Stimulated activated CD8-positive, alpha-beta memory T cell treated with anti-CD3 and anti-CD28 coated beads, Interleukin-12 subunit alpha, Interleukin-12 subunit beta, amount 100 ng/mL, for 4 hours (primary cell): ENCODE measurements at regions not wholly inside any gene's neighbourhood (a gene's known extent, or its start where the extent isn't known, plus 50 kb on each side); places are given as distances from the start of the nearest gene placed in this dataset.

ENCODE experiments used
- DNase-seq: peaks from one replicate; pipeline ENCODE4 v3.0.0-alpha.2; 2020; ENCODE audit warnings: low read depth

- DNase-seq, result no peak
Observed at GRCh38 chr4:17336986-17337385, 174.9 kb downstream of the QDPR start.

- peak; percentile 36 for DNase-seq
Observed at GRCh38 chr4:17336524-17336961, 175.3 kb downstream of the QDPR start.

DNA sequence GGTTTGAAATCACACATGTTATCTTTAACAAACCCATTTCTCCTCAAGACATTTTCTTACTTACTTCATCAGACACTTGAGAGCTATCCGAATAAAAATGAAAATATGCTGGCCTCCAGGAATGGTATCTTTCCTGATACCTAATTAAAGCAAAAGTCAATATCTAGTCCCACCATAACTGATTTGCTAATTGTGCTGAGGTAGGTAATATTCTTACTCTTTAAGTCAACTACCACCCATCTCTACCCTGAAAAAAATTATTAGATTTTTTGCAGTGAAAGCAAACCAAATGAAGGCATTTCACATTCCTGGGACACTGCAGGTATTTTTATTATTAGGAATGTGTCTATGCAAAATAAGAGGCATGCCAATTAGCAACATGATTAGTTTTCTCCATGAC is 175.8 kb downstream of the QDPR start:
- DNase-seq, result no peak

DNA sequence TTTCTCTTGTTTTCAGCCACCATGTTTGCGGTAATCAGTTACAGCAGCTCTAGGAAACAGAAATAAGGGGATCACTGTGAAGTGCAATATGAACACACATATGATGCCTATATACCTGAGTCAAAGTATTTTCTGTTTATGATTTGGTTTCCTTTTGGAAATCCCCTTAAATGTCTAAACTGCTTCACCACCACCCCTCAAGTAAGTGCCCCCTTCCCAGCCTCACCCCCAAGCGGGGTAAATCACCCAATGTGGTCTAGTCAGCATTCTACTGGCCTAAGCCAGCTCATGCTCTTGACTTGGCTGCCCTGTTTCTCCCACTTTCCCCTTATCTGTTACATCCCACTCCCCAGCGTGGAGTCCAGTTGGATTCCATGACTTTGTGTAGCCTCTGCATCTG is 176.5 kb downstream of the QDPR start:
- DNase-seq, result no peak

GRCh38 chr4:17332478-17332877 is 179.4 kb downstream of the QDPR start:
- no peak for DNase-seq

DNA sequence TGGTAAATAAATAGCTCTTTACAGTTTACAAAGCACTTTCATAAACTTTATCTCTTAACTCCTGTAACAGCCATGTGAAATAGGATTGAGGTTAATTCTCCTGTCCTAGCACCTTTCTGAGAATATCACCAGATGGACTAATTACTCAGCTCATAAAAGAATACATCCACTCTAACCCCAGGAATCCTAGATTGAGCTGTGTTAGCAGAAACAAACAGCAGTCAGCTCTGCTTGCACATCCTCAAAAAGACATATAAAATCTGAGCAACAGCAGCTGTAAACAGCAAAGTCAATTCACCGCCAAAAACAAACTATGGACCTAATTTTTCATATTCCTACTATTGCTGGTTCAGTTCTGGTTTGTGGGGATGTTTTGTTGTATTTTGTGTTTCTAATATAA is 182.8 kb downstream of the QDPR start:
- DNase-seq, result no peak

- DNase-seq, result no peak
Observed at GRCh38 chr4:17328141-17328815, 183.6 kb downstream of the QDPR start.

GRCh38 chr4:17327591-17327990 is 184.3 kb downstream of the QDPR start:
- no peak for DNase-seq

DNA sequence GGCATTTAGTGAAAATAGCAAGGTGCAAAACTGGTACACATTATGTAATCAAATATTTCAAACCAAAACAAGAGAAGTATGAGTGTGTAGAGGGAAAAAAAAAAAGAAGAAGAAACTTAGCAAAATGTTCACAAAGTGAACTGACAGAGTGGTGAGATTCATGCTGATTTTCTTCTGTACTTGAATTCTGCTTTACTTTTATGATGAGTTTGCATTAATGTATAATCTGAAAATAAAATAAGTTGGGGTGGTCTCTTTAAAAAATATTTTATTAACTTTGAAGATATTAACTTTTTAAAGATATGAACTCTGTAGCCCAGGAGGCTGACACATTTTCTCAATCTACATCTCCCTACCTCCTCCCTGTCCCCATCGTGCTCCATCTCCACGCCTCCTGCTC is 185.1 kb downstream of the QDPR start:
- DNase-seq, result no peak

DNA sequence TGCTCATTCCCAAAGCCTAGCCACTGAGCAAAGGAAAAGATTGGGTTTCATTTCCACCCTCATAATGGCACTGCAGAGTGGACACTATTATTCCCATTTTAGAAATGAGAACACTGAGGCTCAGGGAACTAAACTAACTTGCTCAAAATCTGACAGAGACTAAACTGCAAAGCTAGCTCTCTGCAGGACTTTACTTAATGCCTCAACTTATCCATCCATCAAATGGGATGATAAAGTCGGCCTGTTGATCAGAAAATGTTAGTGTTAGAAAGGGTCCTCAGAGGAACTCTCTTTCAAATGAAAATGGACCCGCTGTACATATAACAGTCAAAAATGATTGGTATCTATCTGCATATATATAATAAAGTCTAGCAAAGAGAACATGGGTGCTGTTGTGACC is 186.8 kb downstream of the QDPR start:
- no peak for DNase-seq

DNA sequence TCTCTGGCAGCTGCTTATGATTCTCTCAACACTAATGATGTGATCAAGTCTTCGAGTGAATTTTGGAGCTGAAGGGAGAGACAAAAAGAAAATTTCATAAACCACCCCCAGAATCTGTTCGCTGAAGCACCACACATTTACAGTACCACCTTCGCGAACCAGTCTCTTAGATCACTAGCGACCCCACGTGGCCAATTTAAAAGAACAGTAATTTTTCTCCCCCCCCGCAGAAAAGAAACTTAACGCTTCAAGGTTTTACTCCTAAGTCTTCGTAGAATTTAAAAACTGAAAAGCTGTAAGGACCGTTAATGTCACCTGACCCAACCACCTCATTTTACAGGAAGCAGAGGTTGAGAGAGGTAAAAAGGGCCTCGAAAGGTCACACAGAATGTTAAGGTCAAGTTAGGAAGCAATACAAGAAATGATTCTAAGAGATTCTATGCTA is 187.5 kb downstream of the QDPR start:
- no peak for DNase-seq

GRCh38 chr4:17323554-17324385 is 188.1 kb downstream of the QDPR start:
- DNase-seq, result no peak

GRCh38 chr4:17322514-17322913 is 189.4 kb downstream of the QDPR start:
- no peak for DNase-seq

DNA sequence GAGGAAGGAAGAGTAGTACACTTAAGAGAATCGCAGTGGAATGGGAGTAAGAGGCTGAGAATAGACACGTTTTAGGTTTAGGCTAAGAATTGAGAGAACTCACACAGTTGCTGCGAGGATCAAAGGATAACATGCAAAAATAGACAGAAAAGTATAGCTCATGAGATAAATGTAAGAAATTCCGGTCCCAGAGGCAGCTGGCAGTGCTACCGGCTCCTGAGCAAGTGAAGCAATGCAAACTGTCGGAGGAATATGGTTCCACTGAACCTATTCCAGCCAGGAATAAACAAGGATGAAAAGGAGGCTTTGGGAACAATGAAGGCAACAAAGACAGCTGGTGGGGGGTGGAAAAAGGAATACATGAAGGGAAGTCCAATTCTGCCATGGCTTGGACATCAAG is 191.8 kb downstream of the QDPR start:
- no peak for DNase-seq

DNA sequence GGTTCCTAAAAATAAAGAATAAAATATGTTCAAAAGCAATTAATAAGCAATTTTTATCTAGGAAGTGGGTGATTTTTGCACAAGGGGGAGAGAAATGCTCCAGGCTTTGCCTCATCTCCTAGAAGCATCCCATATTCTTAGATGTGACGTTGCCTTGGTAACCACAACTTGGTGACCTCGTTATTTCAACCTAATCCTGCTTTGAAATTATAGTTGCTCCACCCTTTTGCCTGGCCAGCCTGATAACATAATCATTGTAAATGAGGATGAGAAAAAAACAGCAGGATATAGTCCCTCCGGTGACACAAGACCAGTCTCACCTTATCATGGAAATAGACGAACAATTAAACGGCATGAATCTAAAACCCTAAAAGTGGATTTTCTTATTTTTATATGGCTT is 194.4 kb downstream of the QDPR start:
- no peak for DNase-seq

- no peak for DNase-seq
Observed at GRCh38 chr4:17316566-17316965, 195.3 kb downstream of the QDPR start.

- DNase-seq, result no peak
Observed at GRCh38 chr4:17315459-17315858, 196.4 kb downstream of the QDPR start.

- no peak for DNase-seq
Observed at GRCh38 chr4:17313194-17313593, 198.7 kb downstream of the QDPR start.

DNA sequence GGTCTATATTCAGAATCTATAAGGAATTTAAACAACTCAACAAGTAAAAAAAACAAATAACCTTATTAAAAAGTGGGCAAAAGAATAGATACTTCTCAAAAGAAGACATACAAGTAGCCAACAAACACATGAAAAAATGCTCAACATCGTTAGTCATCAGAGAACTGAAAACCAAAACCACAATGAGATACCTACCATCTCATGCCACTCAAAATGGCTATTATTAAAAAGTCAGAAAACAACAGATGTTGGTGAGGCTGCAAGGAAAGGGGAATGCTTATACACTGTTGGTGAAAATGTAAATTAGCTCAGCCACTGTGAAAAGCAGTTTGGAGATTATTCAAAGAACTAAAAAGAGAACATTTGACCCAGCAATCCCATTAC is 201.6 kb downstream of the QDPR start:
- DNase-seq, result no peak

GRCh38 chr4:17309567-17310268 is 202.2 kb downstream of the QDPR start:
- DNase-seq, result no peak

DNA sequence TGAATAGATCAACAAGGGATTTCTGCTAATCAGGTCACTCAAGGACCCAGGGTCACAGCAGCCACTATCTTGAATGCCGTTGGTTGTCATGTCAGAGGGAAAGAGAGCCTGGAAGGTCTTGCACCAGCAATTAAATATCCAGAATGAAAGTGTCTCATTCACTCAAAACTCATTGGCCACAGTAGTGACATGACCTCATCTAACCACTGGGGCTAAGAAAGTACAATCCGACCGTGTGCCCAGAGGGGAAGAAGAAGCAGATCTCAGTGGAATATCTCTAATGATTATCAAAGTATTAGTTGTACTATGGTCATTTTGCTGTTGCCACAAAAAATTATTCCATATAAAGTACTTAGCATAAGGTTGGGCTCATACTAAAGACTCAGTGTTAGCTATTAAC is 210.0 kb downstream of the QDPR start:
- no peak for DNase-seq

DNA sequence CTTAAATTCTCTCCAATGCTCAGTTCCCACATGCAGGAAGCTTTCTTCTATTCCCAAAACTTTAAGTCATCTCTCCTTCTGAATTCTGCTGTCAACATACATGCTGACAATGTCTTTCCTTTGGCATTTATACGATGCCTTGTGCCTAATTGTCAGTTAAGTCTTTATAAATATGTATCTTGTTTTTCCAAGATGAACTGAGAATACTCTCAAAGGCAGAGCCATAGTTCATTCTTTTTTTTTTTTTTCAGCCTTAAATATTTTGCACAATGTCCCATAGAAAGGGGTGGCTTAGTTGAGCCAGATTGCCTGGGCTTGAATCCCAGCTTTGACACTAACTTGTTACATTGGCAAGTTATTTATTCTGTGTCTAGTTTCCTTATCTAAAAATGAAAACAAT is 210.6 kb downstream of the QDPR start:
- no peak for DNase-seq
